H1 (cell line): ENCODE measurements at regions not wholly inside any gene's neighbourhood (a gene's known extent, or its start where the extent isn't known, plus 50 kb on each side); places are given as distances from the start of the nearest gene placed in this dataset.

Experiments
- BCL11A ChIP-seq, 2 experiments: IDR thresholded peaks; one replicate each; pipeline ENCODE4 v1.6.1; 2011; ENCODE audit warnings: low read depth in 2 of 2, low read length in 2 of 2, mild to moderate bottlenecking in 2 of 2
- POLR2A ChIP-seq, 2 experiments: IDR thresholded peaks; 1 replicate in 1 of 2; 2 replicates in 1 of 2; pipeline ENCODE4 v1.6.1; 2011; ENCODE audit warnings: low read depth in 2 of 2, low read length in 2 of 2, mild to moderate bottlenecking in 2 of 2; ENCODE audit errors: control extremely low read depth in 1 of 2
- TF ChIP-seq, protein P1 (sequence below): IDR thresholded peaks from 2 replicates; pipeline ENCODE4 v1.6.1; 2011; ENCODE audit warnings: low read length, improper control_type of control experiment
- TF ChIP-seq, protein P2 (sequence below), 3 experiments: IDR thresholded peaks; 1 replicate in 2 of 3; 2 replicates in 1 of 3; pipeline versions ENCODE4 v1.5.1 to v1.6.1; 2011; ENCODE audit warnings: low read length in 3 of 3, mild to moderate bottlenecking in 3 of 3, inconsistent platforms in 2 of 3, low read depth in 1 of 3, moderate library complexity in 1 of 3; ENCODE audit not compliant: insufficient read depth in 1 of 3; ENCODE audit errors: control extremely low read depth in 1 of 3

DNA sequence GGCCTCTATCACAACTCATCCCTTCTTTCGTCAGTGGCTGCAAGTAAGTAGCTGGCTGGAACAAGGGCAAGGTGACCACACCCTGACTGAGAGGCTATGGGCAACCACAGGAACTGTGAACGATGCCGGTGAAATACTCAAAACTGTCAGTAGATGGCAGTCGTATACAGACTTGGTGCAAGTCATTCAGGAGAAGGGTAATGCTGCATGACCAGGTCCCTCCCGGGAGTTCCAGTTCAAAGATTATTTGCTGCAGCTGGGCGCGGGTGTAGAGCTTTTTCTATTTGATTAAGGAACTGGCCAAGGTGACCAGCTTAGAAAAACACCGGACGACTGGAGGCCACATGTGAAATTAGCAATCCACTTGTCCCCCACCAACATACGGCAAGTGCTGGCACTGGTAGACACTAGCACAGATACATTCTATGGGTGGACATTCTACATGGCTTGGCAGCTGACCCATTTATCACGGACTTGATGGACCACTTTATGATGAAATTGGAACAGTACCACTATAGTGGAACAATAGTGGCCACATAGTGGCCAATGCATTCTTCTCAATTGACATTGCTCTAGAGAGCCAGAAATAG lies 726.6 kb downstream of the TRAM1L1 start:
- TF ChIP-seq, protein P1, sequence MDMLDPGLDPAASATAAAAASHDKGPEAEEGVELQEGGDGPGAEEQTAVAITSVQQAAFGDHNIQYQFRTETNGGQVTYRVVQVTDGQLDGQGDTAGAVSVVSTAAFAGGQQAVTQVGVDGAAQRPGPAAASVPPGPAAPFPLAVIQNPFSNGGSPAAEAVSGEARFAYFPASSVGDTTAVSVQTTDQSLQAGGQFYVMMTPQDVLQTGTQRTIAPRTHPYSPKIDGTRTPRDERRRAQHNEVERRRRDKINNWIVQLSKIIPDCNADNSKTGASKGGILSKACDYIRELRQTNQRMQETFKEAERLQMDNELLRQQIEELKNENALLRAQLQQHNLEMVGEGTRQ: no peak
- TF ChIP-seq BCL11A (IDR thresholded peaks at IDR 0.05; ENCODE audit: low read depth in 2 of 2, low read length in 2 of 2) (no peak), POLR2A (IDR thresholded peaks at IDR 0.05; ENCODE audit: control extremely low read depth in 1 of 2, low read depth in 2 of 2, low read length in 2 of 2) (no peak)
- TF ChIP-seq, protein P2, sequence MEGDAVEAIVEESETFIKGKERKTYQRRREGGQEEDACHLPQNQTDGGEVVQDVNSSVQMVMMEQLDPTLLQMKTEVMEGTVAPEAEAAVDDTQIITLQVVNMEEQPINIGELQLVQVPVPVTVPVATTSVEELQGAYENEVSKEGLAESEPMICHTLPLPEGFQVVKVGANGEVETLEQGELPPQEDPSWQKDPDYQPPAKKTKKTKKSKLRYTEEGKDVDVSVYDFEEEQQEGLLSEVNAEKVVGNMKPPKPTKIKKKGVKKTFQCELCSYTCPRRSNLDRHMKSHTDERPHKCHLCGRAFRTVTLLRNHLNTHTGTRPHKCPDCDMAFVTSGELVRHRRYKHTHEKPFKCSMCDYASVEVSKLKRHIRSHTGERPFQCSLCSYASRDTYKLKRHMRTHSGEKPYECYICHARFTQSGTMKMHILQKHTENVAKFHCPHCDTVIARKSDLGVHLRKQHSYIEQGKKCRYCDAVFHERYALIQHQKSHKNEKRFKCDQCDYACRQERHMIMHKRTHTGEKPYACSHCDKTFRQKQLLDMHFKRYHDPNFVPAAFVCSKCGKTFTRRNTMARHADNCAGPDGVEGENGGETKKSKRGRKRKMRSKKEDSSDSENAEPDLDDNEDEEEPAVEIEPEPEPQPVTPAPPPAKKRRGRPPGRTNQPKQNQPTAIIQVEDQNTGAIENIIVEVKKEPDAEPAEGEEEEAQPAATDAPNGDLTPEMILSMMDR (IDR thresholded peaks at IDR 0.05; ENCODE audit: control extremely low read depth in 1 of 3, insufficient read depth in 1 of 3, low read depth in 1 of 3, low read length in 3 of 3): peak; percentile 42 to 80 (median 68)
